ENCODE measurements at regions not wholly inside any gene's neighbourhood (a gene's known extent, or its start where the extent isn't known, plus 50 kb on each side); places are given as distances from the start of the nearest gene placed in this dataset.

DNA sequence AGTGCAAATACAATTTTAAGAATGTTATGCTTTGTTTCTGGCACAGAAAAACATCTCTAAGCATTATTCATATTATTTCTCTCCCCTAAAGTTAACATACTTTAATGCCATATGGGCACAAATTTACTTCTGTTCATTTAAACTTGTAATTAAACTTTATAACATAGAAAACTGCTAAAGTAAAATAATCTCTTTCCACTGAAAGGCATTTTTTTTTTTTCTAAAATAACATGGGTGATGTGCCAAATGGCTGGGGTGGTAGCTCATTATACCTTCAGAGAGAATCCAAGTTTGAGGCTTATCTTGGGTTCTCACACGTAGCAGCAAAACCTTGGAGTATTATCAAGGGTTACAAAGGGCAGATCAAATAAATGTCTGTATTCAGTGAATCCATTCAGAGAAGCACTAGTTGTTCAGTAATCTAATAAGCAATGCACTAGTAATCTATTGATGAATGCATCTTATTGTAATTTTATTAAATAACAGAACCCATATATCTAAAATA, 257.6 kb upstream of the POU5F2 start:
- TF ChIP-seq, protein P1, sequence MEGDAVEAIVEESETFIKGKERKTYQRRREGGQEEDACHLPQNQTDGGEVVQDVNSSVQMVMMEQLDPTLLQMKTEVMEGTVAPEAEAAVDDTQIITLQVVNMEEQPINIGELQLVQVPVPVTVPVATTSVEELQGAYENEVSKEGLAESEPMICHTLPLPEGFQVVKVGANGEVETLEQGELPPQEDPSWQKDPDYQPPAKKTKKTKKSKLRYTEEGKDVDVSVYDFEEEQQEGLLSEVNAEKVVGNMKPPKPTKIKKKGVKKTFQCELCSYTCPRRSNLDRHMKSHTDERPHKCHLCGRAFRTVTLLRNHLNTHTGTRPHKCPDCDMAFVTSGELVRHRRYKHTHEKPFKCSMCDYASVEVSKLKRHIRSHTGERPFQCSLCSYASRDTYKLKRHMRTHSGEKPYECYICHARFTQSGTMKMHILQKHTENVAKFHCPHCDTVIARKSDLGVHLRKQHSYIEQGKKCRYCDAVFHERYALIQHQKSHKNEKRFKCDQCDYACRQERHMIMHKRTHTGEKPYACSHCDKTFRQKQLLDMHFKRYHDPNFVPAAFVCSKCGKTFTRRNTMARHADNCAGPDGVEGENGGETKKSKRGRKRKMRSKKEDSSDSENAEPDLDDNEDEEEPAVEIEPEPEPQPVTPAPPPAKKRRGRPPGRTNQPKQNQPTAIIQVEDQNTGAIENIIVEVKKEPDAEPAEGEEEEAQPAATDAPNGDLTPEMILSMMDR (IDR thresholded peaks at IDR 0.05) = no peak
- TF ChIP-seq POLR2A (IDR thresholded peaks at IDR 0.05) = no peak
